ENCODE measurements at regions not wholly inside any gene's neighbourhood (a gene's known extent, or its start where the extent isn't known, plus 50 kb on each side); places are given as distances from the start of the nearest gene placed in this dataset.
"Not testable (repeated sequence)": the region's sequence is repeated elsewhere in the genome, so short reads cannot be mapped to it uniquely, and the experiment has no call there.

GRCh38 chr1:96522927-96523326, 198.7 kb upstream of the PTBP2 start:
- no peak for DNase-seq

- DNase-seq: no peak
Measured at GRCh38 chr1:96524100-96524499, 197.5 kb upstream of the PTBP2 start.

GRCh38 chr1:96525657-96526557, 195.7 kb upstream of the PTBP2 start:
- DNase-seq: no peak

- DNase-seq: not testable (repeated sequence)
Measured at GRCh38 chr1:96528672-96529071, 192.9 kb upstream of the PTBP2 start.

- DNase-seq: no peak
Measured at GRCh38 chr1:96533820-96534219, 187.8 kb upstream of the PTBP2 start.

GRCh38 chr1:96536581-96536980, 185.0 kb upstream of the PTBP2 start:
- no peak for DNase-seq

- no peak for DNase-seq
Measured at GRCh38 chr1:96538111-96538641, 183.4 kb upstream of the PTBP2 start.

GRCh38 chr1:96538883-96539282, 182.7 kb upstream of the PTBP2 start:
- DNase-seq: no peak

GRCh38 chr1:96541491-96541890, 180.1 kb upstream of the PTBP2 start:
- no peak for DNase-seq

- DNase-seq: no peak
Measured at GRCh38 chr1:96544051-96544830, 177.3 kb upstream of the PTBP2 start.

GRCh38 chr1:96544831-96545221, 176.8 kb upstream of the PTBP2 start:
- DNase-seq: no peak

GRCh38 chr1:96545935-96546656, 175.5 kb upstream of the PTBP2 start:
- no peak for DNase-seq

GRCh38 chr1:96550061-96550460, 171.5 kb upstream of the PTBP2 start:
- no peak for DNase-seq

GRCh38 chr1:96552451-96552850, 169.1 kb upstream of the PTBP2 start:
- DNase-seq: no peak

GRCh38 chr1:96553811-96554210, 167.8 kb upstream of the PTBP2 start:
- no peak for DNase-seq

- DNase-seq: no peak
Measured at GRCh38 chr1:96554364-96554763, 167.2 kb upstream of the PTBP2 start.

GRCh38 chr1:96557336-96557735, 164.2 kb upstream of the PTBP2 start:
- DNase-seq: no peak

GRCh38 chr1:96558635-96559034, 162.9 kb upstream of the PTBP2 start:
- no peak for DNase-seq

- no peak for DNase-seq
Measured at GRCh38 chr1:96559181-96559580, 162.4 kb upstream of the PTBP2 start.

GRCh38 chr1:96559707-96560596, 161.6 kb upstream of the PTBP2 start:
- DNase-seq: no peak

GRCh38 chr1:96562094-96562493, 159.5 kb upstream of the PTBP2 start:
- DNase-seq: no peak

- not testable (repeated sequence) for DNase-seq
Measured at GRCh38 chr1:96564401-96564800, 157.2 kb upstream of the PTBP2 start.

Measured in CD4-positive, alpha-beta T cell treated with Interleukin-6 for 4 hours (primary cell).